ENCODE measurements at regions not wholly inside any gene's neighbourhood (a gene's known extent, or its start where the extent isn't known, plus 50 kb on each side); places are given as distances from the start of the nearest gene placed in this dataset.

DNA sequence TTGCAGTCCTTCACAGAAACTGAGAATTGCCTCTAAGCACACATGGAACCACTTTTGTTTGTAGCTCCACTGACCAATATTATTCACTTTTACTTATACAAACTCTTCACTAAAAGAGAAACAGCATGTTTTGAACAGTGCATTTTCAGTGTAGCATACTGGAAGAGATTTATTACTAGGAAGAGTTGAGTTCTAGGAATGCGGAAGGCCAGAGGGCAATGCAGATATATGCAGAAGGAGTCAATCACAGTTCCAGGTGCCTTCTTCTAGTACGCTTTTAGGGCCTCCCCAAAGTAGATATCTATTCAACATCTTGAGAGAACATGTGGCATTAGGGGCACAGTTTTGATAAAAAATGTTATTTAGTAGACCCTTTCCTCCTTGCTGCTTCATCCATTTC is 1654.0 kb upstream of the ZEB2 start:
- H3K27me3 ChIP-seq (ENCODE audit: control insufficient read depth, insufficient read depth, low read length) = no peaks in the 10 kb centered on the region
- DNase-seq (ENCODE audit: low read depth in 4 of 6, low spot score in 6 of 6) = no peak
- H3K9me3 ChIP-seq (ENCODE audit: control insufficient read depth, insufficient read depth, low read length) = peaks cover 3% of the 10 kb centered on the region
- no peak overlapping the region for H3K27ac ChIP-seq (ENCODE audit: low read depth, low read length)
- no peaks in the 10 kb centered on the region for H3K4me1 ChIP-seq (ENCODE audit: control insufficient read depth, insufficient read depth, low read length)
- no CpG with 5 or more reads among the region's 2 CpGs for WGBS (ENCODE audit: insufficient coverage)
- H3K36me3 ChIP-seq (ENCODE audit: control insufficient read depth, insufficient read depth, low read length) = no peaks in the 10 kb centered on the region
- no peak overlapping the region for H3K4me3 ChIP-seq (ENCODE audit: low read depth, low read length)

DNA sequence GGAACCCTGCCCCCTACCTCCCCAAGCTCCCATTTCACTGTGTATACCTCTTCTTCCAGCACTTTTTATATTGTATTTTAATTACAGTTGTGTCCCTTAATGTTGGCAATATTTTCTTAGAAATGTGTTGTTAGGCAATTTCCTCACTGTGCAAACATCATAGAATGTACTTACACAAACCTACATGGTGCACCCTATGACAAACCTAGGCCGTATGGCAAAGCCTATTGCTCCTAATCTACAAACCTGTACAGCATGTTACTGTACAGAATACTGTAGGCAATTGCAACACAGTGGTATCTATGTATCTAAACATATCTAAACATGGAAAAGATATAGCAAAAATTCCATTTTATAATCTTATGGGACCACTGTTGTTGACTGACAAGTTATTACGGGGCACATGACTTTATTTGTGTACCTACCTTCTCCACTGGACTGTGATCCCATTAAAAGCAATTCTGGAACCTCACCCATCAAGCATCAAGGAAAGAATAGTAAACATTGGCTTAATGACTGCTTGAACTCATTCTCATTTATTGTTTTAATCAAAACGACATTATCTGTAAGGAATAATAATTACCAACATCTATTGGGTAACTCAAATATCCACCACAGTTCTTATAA is 1641.5 kb upstream of the ZEB2 start:
- WGBS (ENCODE audit: insufficient coverage) = 100% methylated on average over 1 of the region's 3 CpGs
- H3K27me3 ChIP-seq (ENCODE audit: control insufficient read depth, insufficient read depth, low read length) = no peaks in the 10 kb centered on the region
- H3K27ac ChIP-seq (ENCODE audit: low read depth, low read length) = no peak overlapping the region
- DNase-seq (ENCODE audit: low read depth in 4 of 6, low spot score in 6 of 6) = no peak
- no peaks in the 10 kb centered on the region for H3K36me3 ChIP-seq (ENCODE audit: control insufficient read depth, insufficient read depth, low read length)
- no peak overlapping the region for H3K4me3 ChIP-seq (ENCODE audit: low read depth, low read length)
- no peaks in the 10 kb centered on the region for H3K4me1 ChIP-seq (ENCODE audit: control insufficient read depth, insufficient read depth, low read length)
- H3K9me3 ChIP-seq (ENCODE audit: control insufficient read depth, insufficient read depth, low read length) = no peaks in the 10 kb centered on the region

DNA sequence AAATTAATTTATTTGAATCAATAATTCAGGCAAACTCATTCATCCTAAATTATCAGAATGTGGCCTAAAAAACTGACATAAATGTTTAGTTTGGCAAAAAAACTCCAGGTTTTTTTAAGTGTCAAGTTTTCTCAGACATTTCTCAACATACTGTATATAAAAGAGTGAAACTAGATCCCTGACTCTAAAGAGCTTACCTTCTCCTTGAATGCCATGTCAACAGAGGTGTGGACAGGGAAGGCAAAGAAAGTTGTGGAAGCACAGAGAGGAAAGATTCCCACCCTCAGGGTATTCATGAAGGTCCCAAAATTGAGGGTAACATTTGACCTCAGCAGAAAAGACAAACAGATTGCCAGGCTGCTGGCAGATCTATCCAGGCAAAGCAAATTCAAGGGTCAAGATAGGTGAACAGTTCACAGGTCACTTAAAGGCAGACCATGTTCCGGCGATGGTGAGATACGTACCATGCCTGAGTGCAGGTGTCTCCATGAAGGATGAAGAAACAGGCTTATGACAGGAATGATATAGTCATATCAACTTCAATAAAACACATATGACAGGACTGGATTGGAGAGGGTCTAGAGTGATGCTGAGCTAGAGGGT is 1638.3 kb upstream of the ZEB2 start:
- no peak for DNase-seq (ENCODE audit: low read depth in 4 of 6, low spot score in 6 of 6)
- no peaks in the 10 kb centered on the region for H3K36me3 ChIP-seq (ENCODE audit: control insufficient read depth, insufficient read depth, low read length)
- H3K4me1 ChIP-seq (ENCODE audit: control insufficient read depth, insufficient read depth, low read length) = no peaks in the 10 kb centered on the region
- H3K9me3 ChIP-seq (ENCODE audit: control insufficient read depth, insufficient read depth, low read length) = no peaks in the 10 kb centered on the region
- H3K4me3 ChIP-seq (ENCODE audit: low read depth, low read length) = no peak overlapping the region
- no peaks in the 10 kb centered on the region for H3K27me3 ChIP-seq (ENCODE audit: control insufficient read depth, insufficient read depth, low read length)
- no peak overlapping the region for H3K27ac ChIP-seq (ENCODE audit: low read depth, low read length)
- no CpG with 5 or more reads among the region's 3 CpGs for WGBS (ENCODE audit: insufficient coverage)

DNA sequence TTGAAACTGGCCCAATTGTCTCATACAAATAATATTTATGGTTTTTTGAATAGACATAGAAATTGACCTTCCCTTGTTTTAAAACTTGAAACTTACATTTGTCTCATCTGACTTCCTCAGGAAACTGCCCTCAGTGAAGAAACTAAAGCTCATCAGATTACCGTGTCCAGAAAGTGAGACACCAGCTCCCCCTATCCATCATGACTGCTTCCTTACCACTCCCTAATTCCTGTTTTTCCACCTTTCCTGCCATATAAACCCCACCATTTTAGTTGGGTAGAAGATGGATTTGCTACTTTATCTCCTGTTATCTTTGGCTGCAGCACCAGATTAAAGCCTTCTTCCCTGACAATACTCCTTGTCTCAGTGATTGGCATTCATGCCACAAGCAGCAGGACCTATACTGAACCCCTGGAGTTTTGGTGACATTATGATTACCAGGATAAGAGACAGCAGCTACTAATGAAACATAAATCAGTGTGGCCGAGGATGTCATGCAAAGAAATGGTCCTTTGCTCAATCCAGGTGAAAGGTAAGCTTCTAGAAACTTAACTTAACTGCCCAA is 1627.6 kb upstream of the ZEB2 start:
- no peaks in the 10 kb centered on the region for H3K36me3 ChIP-seq (ENCODE audit: control insufficient read depth, insufficient read depth, low read length)
- no peaks in the 10 kb centered on the region for H3K9me3 ChIP-seq (ENCODE audit: control insufficient read depth, insufficient read depth, low read length)
- WGBS (ENCODE audit: insufficient coverage) = no CpG with 5 or more reads among the region's 2 CpGs
- no peaks in the 10 kb centered on the region for H3K4me1 ChIP-seq (ENCODE audit: control insufficient read depth, insufficient read depth, low read length)
- H3K4me3 ChIP-seq (ENCODE audit: low read depth, low read length) = no peak overlapping the region
- no peak for DNase-seq (ENCODE audit: low read depth in 4 of 6, low spot score in 6 of 6)
- H3K27me3 ChIP-seq (ENCODE audit: control insufficient read depth, insufficient read depth, low read length) = no peaks in the 10 kb centered on the region
- no peak overlapping the region for H3K27ac ChIP-seq (ENCODE audit: low read depth, low read length)

DNA sequence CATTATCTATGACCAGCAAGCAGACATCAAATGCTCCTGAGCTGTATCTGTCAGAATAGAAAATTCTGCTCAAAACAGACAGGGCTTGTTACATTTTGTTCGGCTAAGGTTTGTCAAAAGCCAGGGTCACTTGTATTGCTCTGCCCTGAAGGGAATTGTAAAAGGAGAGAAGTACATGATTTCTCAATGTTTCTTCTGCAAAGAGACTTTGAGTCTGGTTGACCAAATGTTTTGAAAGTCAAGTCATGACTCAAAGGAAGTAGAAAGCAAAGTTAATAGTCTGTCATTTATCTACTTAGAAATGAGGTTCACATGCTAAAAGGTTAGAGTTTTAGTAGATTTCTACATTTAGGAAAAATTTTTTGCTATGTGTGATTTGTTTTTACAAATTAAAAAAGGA is 1624.1 kb upstream of the ZEB2 start:
- Histone ChIP-seq H3K4me3 (ENCODE audit: low read depth, low read length) (no peak overlapping the region), H3K4me1 (ENCODE audit: control insufficient read depth, insufficient read depth, low read length) (no peaks in the 10 kb centered on the region), H3K27ac (ENCODE audit: low read depth, low read length) (no peak overlapping the region), H3K27me3 (ENCODE audit: control insufficient read depth, insufficient read depth, low read length) (no peaks in the 10 kb centered on the region), H3K9me3 (ENCODE audit: control insufficient read depth, insufficient read depth, low read length) (no peaks in the 10 kb centered on the region), H3K36me3 (ENCODE audit: control insufficient read depth, insufficient read depth, low read length) (no peaks in the 10 kb centered on the region)
- no peak for DNase-seq (ENCODE audit: low read depth in 4 of 6, low spot score in 6 of 6)
- 100% methylated on average over 1 of the region's 1 CpG for WGBS (ENCODE audit: insufficient coverage)

DNA sequence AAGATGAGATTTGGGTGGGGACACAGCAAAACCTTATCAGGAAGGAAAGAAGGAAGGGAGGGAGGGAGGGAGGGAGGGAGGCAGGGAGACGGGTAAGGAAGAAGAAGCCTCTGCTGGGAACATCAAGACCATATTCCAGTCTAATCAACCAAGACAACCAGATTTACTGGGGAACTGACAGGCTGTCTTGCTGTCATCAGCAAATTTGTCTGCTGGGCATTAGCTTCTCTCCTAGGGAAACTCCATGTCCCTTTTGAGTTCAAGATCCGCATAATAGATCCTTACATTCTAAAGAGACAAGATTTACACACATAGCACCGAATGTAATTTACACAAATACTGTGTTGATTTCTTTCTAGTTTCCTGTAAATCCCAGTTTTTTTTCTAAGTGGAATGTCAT is 1618.9 kb upstream of the ZEB2 start:
- no peaks in the 10 kb centered on the region for H3K36me3 ChIP-seq (ENCODE audit: control insufficient read depth, insufficient read depth, low read length)
- DNase-seq (ENCODE audit: low read depth in 4 of 6, low spot score in 6 of 6) = no peak
- no peak overlapping the region for H3K27ac ChIP-seq (ENCODE audit: low read depth, low read length)
- no peaks in the 10 kb centered on the region for H3K27me3 ChIP-seq (ENCODE audit: control insufficient read depth, insufficient read depth, low read length)
- H3K4me3 ChIP-seq (ENCODE audit: low read depth, low read length) = no peak overlapping the region
- no peaks in the 10 kb centered on the region for H3K4me1 ChIP-seq (ENCODE audit: control insufficient read depth, insufficient read depth, low read length)
- no peaks in the 10 kb centered on the region for H3K9me3 ChIP-seq (ENCODE audit: control insufficient read depth, insufficient read depth, low read length)
- no CpG with 5 or more reads among the region's 3 CpGs for WGBS (ENCODE audit: insufficient coverage)

DNA sequence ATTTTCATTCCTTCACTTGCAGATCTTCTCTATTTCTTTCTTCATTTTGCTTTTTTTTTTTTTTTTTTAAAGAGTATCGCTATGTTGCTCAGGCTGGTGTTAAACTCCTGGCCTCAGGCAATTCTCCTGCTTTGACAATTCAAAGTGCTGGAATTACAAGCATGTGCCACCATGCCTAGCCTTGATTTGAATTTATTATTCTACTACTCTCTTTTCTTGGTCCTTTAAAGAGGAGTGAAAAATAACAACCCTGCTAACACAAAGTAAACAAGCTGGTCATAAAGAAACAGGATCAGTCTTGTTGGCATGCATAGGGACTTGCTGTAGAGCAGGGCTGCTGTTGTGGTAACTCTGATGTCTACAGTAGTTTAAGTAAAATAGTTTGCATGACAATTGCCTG is 1615.3 kb upstream of the ZEB2 start:
- no peaks in the 10 kb centered on the region for H3K4me1 ChIP-seq (ENCODE audit: control insufficient read depth, insufficient read depth, low read length)
- WGBS (ENCODE audit: insufficient coverage) = no CpG with 5 or more reads among the region's 1 CpG
- no peak overlapping the region for H3K27ac ChIP-seq (ENCODE audit: low read depth, low read length)
- no peaks in the 10 kb centered on the region for H3K9me3 ChIP-seq (ENCODE audit: control insufficient read depth, insufficient read depth, low read length)
- no peaks in the 10 kb centered on the region for H3K27me3 ChIP-seq (ENCODE audit: control insufficient read depth, insufficient read depth, low read length)
- no peak overlapping the region for H3K4me3 ChIP-seq (ENCODE audit: low read depth, low read length)
- no peaks in the 10 kb centered on the region for H3K36me3 ChIP-seq (ENCODE audit: control insufficient read depth, insufficient read depth, low read length)
- DNase-seq (ENCODE audit: low read depth in 4 of 6, low spot score in 6 of 6) = peak in 1 of 6 donors; percentile 6

DNA sequence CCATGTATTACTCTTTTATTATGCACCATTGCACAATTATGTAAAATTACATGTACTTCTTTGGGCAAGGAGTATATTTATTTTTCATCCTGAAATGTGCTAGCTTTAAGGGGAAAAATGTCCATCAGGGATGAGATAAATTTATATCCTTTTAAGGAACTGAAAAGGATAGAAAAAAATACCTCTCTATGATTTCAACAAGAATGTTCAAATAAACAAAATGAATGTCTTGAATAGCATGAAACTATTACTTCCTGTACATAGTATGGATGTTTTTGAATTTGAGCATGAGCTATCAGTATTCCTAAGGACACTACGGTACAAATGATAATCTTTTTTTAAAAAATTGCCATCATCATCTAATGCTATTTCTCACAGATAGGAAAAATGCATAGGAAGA is 1611.9 kb upstream of the ZEB2 start:
- WGBS (ENCODE audit: insufficient coverage) = no CpG with 5 or more reads among the region's 1 CpG
- H3K4me3 ChIP-seq (ENCODE audit: low read depth, low read length) = no peak overlapping the region
- H3K36me3 ChIP-seq (ENCODE audit: control insufficient read depth, insufficient read depth, low read length) = no peaks in the 10 kb centered on the region
- H3K4me1 ChIP-seq (ENCODE audit: control insufficient read depth, insufficient read depth, low read length) = no peaks in the 10 kb centered on the region
- H3K27ac ChIP-seq (ENCODE audit: low read depth, low read length) = no peak overlapping the region
- H3K9me3 ChIP-seq (ENCODE audit: control insufficient read depth, insufficient read depth, low read length) = no peaks in the 10 kb centered on the region
- DNase-seq (ENCODE audit: low read depth in 4 of 6, low spot score in 6 of 6) = no peak
- no peaks in the 10 kb centered on the region for H3K27me3 ChIP-seq (ENCODE audit: control insufficient read depth, insufficient read depth, low read length)

DNA sequence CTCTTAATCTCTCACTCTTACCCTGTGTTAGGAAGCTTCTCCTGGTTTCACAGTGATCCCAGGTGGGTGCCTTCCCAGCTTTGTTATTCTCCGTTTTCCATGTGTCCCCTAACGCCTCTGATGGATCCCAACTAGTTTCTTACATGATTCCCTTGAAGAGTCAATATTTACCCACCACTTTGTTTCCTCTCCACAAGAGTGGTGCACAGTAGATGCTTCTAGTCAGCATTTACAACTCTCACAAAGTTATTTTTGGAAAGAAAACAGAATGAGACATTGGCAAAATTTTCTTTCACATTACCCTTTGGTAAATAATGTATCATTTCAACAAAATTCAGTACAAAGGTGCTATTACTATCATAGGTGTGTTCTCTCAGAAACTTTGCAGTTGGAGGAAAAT is 1611.1 kb upstream of the ZEB2 start:
- no peak for DNase-seq (ENCODE audit: low read depth in 4 of 6, low spot score in 6 of 6)
- no peaks in the 10 kb centered on the region for H3K27me3 ChIP-seq (ENCODE audit: control insufficient read depth, insufficient read depth, low read length)
- H3K4me1 ChIP-seq (ENCODE audit: control insufficient read depth, insufficient read depth, low read length) = no peaks in the 10 kb centered on the region
- no peaks in the 10 kb centered on the region for H3K36me3 ChIP-seq (ENCODE audit: control insufficient read depth, insufficient read depth, low read length)
- no peaks in the 10 kb centered on the region for H3K9me3 ChIP-seq (ENCODE audit: control insufficient read depth, insufficient read depth, low read length)
- WGBS (ENCODE audit: insufficient coverage) = 50% methylated on average over 1 of the region's 2 CpGs
- no peak overlapping the region for H3K4me3 ChIP-seq (ENCODE audit: low read depth, low read length)
- no peak overlapping the region for H3K27ac ChIP-seq (ENCODE audit: low read depth, low read length)

DNA sequence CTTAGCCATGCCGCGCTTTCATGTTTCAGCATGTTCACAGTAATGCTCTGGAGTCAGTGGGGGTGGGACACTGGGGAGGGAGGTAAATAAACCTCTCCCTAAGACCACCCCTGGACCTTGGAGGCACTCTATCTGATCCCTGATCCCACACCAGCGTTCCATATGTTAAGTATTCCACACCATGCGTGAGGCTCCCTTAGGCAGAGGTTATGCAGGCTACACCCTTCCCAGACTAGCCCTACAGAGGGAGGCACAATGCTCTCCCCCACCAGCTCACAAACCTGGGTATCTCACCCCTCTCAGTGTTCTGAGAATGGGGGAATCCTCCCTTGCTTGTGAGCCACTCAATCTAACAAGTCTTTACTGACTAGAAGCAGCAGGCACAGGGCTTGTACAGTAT is 1610.4 kb upstream of the ZEB2 start:
- H3K4me3 ChIP-seq (ENCODE audit: low read depth, low read length) = no peak overlapping the region
- no peaks in the 10 kb centered on the region for H3K27me3 ChIP-seq (ENCODE audit: control insufficient read depth, insufficient read depth, low read length)
- no peaks in the 10 kb centered on the region for H3K36me3 ChIP-seq (ENCODE audit: control insufficient read depth, insufficient read depth, low read length)
- DNase-seq (ENCODE audit: low read depth in 4 of 6, low spot score in 6 of 6) = no peak
- H3K27ac ChIP-seq (ENCODE audit: low read depth, low read length) = no peak overlapping the region
- 93% methylated on average over 2 of the region's 4 CpGs for WGBS (ENCODE audit: insufficient coverage)
- no peaks in the 10 kb centered on the region for H3K4me1 ChIP-seq (ENCODE audit: control insufficient read depth, insufficient read depth, low read length)
- no peaks in the 10 kb centered on the region for H3K9me3 ChIP-seq (ENCODE audit: control insufficient read depth, insufficient read depth, low read length)
